Progenitor cell of endocrine pancreas (in vitro differentiated cells): ENCODE measurements at regions not wholly inside any gene's neighbourhood (a gene's known extent, or its start where the extent isn't known, plus 50 kb on each side); places are given as distances from the start of the nearest gene placed in this dataset.

Source experiments
- DNase-seq: peaks from one replicate; pipeline ENCODE4 v3.0.0; 2021; ENCODE audit warnings: low spot score; ENCODE audit not compliant: unreplicated experiment
- H3K27ac Mint-ChIP-seq: 2 replicates; pipeline ENCODE4 v1.8.0; 2021; ENCODE audit warnings: mild to moderate bottlenecking, moderate library complexity, mixed read lengths
- H3K27me3 Mint-ChIP-seq: 2 replicates; pipeline ENCODE4 v1.8.0; 2021; ENCODE audit warnings: mixed read lengths
- H3K36me3 Mint-ChIP-seq: 2 replicates; pipeline ENCODE4 v1.8.0; 2022; ENCODE audit warnings: mixed read lengths; ENCODE audit not compliant: insufficient read depth
- H3K4me1 Mint-ChIP-seq: 2 replicates; pipeline ENCODE4 v1.8.0; 2021; ENCODE audit warnings: low read depth, mixed read lengths
- H3K4me3 Mint-ChIP-seq: 2 replicates; pipeline ENCODE4 v1.8.0; 2021; ENCODE audit warnings: low read depth, mild to moderate bottlenecking, moderate library complexity, mixed read lengths
- H3K9me3 Mint-ChIP-seq: 2 replicates; pipeline ENCODE4 v1.8.0; 2021; ENCODE audit warnings: low read depth, mixed read lengths
- CTCF ChIP-seq: fragments of 200-600 bp; sonication (generic); IDR thresholded peaks from one replicate; pipeline ENCODE4 v1.5.0; 2021; ENCODE audit warnings: antibody characterized with exemption, mild to moderate bottlenecking; ENCODE audit not compliant: unreplicated experiment

GRCh38 chr1:38396606-38397005 is 350.0 kb upstream of the POU3F1 start:
- H3K36me3 Mint-ChIP-seq: peaks cover 2% of the 10 kb centered on the region
- H3K27ac Mint-ChIP-seq: no peak overlapping the region
- H3K4me1 Mint-ChIP-seq: no peaks in the 10 kb centered on the region
- H3K9me3 Mint-ChIP-seq: peaks cover 20% of the 10 kb centered on the region
- no peak for DNase-seq
- H3K4me3 Mint-ChIP-seq: no peak overlapping the region
- no peaks in the 10 kb centered on the region for H3K27me3 Mint-ChIP-seq
- TF ChIP-seq CTCF: no peak

GRCh38 chr1:38394303-38394702 is 347.7 kb upstream of the POU3F1 start:
- peaks cover 2% of the 10 kb centered on the region for H3K36me3 Mint-ChIP-seq
- no peak overlapping the region for H3K27ac Mint-ChIP-seq
- no peaks in the 10 kb centered on the region for H3K27me3 Mint-ChIP-seq
- H3K4me3 Mint-ChIP-seq: no peak overlapping the region
- DNase-seq: no peak
- no peaks in the 10 kb centered on the region for H3K4me1 Mint-ChIP-seq
- H3K9me3 Mint-ChIP-seq: peaks cover 21% of the 10 kb centered on the region
- no peak for TF ChIP-seq CTCF

GRCh38 chr1:38392861-38393260 is 346.3 kb upstream of the POU3F1 start:
- no peaks in the 10 kb centered on the region for H3K4me1 Mint-ChIP-seq
- peaks cover 18% of the 10 kb centered on the region for H3K9me3 Mint-ChIP-seq
- no peak overlapping the region for H3K27ac Mint-ChIP-seq
- TF ChIP-seq CTCF: no peak
- no peak overlapping the region for H3K4me3 Mint-ChIP-seq
- no peak for DNase-seq
- H3K36me3 Mint-ChIP-seq: peaks cover 2% of the 10 kb centered on the region
- H3K27me3 Mint-ChIP-seq: no peaks in the 10 kb centered on the region

GRCh38 chr1:38381256-38381655 is 334.7 kb upstream of the POU3F1 start:
- Mint-ChIP-seq H3K27ac (no peak overlapping the region), H3K36me3 (no peaks in the 10 kb centered on the region), H3K9me3 (no peaks in the 10 kb centered on the region), H3K4me3 (no peak overlapping the region), H3K27me3 (no peaks in the 10 kb centered on the region), H3K4me1 (no peaks in the 10 kb centered on the region)
- no peak for DNase-seq
- no peak for TF ChIP-seq CTCF

- H3K4me1 Mint-ChIP-seq: no peaks in the 10 kb centered on the region
- peaks cover 30% of the 10 kb centered on the region for H3K9me3 Mint-ChIP-seq
- H3K27me3 Mint-ChIP-seq: no peaks in the 10 kb centered on the region
- H3K4me3 Mint-ChIP-seq: no peak overlapping the region
- no peaks in the 10 kb centered on the region for H3K36me3 Mint-ChIP-seq
- no peak for DNase-seq
- H3K27ac Mint-ChIP-seq: no peak overlapping the region
- no peak for TF ChIP-seq CTCF
These were observed 330.0 kb upstream of the POU3F1 start for GRCh38 chr1:38376577-38376976.
